ENCODE measurements at regions not wholly inside any gene's neighbourhood (a gene's known extent, or its start where the extent isn't known, plus 50 kb on each side); places are given as distances from the start of the nearest gene placed in this dataset.

- no peak for DNase-seq (ENCODE audit: low read depth)
Observed at GRCh38 chr10:21172930-21173801, 276.1 kb upstream of the NEBL start.

GRCh38 chr10:21172542-21172929 lies 275.4 kb upstream of the NEBL start:
- no peak for DNase-seq (ENCODE audit: low read depth)

- no peak for DNase-seq (ENCODE audit: low read depth)
Observed at GRCh38 chr10:21171936-21172541, 274.9 kb upstream of the NEBL start.

DNA sequence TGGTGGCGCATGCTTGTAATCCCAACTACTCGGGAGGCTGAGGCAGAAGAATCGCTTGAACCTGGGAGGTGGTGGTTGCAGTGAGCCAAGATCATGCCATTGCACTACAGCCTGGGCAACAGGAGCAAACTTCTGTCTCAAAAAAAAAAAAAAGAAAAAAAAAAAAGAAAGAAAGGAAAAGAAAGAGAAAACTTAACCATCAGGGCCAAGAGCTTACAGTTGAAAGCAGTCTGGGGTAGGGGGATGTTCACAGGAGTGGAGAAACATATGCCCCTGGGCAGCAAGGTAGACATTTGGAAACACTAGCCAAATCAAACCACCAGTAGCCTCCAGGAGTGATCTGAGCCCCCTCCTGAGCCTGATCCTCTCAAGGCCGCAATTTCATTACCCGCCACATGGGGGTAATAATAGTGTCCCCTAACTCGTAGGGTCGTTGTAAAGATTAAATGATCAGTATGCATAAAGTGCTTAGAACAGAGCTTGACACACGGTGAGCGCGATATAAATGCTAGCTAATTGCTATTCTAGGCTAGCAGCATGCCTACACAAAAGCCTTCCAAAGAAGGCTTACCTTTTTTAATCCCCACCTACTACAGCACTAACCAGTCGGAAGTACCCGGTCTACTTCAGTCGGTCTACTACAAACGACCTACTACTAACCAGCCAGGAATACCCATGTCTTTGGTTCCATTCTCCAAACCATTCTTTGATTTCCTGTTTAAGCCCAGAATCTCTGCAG lies 274.3 kb upstream of the NEBL start:
- no peak for DNase-seq (ENCODE audit: low read depth)

- no peak for DNase-seq (ENCODE audit: low read depth)
Observed at GRCh38 chr10:21170216-21170615, 273.1 kb upstream of the NEBL start.

- peak; percentile 13 for DNase-seq (ENCODE audit: low read depth)
Observed at GRCh38 chr10:21169271-21169670, 272.2 kb upstream of the NEBL start.

- no peak for DNase-seq (ENCODE audit: low read depth)
Observed at GRCh38 chr10:21167288-21168010, 270.3 kb upstream of the NEBL start.

DNA sequence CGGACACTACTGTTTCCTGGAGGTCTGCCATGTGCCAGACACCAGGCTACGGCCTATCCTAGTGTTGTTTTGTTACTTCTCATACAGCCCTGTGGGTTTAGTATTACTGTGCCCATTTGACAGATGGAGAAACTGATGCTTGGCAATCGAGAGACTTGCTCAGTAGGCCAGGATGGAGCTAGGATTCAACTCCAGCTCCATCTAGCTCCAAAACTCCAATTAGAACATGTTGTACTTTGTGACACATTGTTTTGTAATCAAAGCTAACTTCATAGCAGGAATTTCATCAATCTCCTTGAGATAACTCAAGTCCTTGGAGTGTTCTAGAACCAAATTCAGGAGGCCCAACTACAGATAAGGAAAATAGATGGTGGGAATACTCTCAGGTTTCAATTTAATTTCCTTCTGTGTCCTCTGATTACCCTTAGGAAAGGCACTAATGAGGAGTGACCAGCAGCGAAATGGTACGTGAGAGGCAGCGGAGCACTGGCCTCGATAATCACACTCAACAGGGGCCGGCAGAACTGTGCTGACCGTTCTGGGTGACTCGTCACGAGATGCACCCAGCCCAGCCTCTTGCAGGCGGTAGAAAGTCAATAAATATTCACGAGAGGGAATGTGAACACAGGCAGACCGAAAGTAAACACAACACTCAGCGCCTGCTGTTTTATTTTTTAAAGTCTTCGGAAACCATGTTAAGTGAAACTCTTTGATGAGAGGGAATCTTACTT lies 269.6 kb upstream of the NEBL start:
- no peak for DNase-seq (ENCODE audit: low read depth)

- DNase-seq (ENCODE audit: low read depth), result no peak
Observed at GRCh38 chr10:21165489-21165888, 268.4 kb upstream of the NEBL start.

DNA sequence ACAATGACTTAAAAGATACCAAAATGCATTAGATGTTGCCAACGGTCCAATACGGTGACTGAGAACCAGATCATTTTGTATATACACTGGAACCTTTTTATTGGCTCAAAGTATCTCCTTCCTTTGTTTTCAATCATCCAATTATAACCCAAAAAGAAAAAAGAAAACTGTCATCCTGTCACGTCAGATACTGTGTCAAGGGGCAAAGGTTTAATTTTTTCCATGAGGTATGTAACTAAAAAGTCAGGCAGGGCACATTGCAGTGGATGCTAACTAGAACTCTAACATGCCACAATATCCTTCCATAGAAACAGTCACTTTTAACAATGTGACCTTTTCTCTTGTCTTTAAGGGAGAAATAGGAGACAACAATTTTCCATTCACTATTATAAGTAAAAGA lies 267.6 kb upstream of the NEBL start:
- DNase-seq (ENCODE audit: low read depth), result no peak

- DNase-seq (ENCODE audit: low read depth), result no peak
Observed at GRCh38 chr10:21162948-21163347, 265.8 kb upstream of the NEBL start.

DNA sequence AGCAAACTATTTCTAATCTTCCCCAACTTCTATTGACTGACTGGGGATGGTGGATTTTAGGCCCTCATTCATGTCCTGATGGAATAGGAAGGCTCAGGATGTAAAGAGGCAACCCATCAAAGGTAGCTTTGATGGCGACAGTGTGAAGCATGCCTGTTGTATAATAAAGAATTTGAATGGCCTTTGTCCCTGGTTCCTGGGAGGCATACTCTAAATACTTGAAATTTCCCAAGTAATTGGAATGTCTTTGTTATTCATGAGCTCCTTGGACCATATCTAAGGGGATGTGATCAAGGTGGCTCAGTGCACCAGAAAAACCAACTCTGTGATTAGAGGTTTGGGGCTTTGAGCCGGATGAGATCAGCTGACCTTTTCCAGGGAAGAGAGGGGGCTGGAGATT lies 264.5 kb upstream of the NEBL start:
- no peak for DNase-seq (ENCODE audit: low read depth)

- no peak for DNase-seq (ENCODE audit: low read depth)
Observed at GRCh38 chr10:21161090-21161625, 264.0 kb upstream of the NEBL start.

DNA sequence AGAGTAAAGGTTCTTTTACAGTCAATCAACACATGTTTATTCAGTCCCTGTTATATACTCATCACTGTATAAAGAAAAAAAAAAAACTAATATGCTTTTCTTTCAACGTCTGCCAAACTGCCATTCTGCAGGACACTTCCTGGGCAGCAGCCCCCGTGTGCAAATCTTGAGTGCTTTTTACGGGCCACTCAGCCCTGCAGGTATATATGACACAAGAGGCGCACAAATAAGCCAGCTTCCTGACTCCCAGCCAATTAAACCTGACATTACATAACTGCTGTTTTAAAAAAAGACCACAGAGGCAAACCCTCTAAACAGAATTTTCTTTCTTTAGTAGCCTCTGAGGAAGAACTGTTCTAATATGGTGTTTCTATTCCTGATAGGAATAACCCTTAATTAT lies 263.0 kb upstream of the NEBL start:
- DNase-seq (ENCODE audit: low read depth), result no peak

DNA sequence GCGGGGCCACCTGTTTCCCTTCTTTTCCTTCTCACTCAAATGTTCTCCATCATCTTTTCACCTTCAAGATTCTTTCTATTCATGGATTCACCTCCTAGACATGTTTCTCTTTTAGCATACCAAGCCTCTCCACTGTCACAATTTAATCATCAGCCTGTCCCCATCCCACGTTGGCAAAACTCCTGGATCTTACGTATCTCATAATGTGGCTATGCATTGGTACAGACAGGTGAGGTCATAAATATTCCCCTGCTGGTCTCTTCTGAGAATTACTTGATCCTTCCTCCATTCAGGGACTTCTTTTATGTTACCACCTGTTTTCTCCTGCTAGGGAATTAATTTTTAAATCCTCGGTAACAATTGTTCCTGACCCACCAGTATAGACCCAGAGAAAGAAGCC lies 262.6 kb upstream of the NEBL start:
- DNase-seq (ENCODE audit: low read depth), result no peak

DNA sequence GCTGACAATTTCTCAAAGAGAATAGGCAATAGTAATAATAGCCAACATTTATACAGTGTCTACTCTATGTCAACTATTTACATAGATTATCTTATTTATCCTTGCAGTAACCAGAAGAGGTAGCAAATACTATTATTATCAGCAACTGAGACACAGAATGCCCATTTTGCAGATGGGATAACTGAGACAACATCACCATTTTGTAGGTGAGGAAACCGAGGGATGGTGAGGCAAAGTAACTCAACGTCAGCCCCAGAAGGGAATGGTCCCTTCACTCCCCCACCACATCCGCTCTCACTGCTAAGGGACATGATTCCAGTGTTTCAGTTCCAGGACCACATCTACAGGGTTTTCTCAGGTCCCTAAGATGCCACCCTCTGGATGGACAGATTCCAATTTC lies 261.2 kb upstream of the NEBL start:
- DNase-seq (ENCODE audit: low read depth), result no peak

GRCh38 chr10:21157664-21158063 lies 260.6 kb upstream of the NEBL start:
- DNase-seq (ENCODE audit: low read depth), result no peak

- DNase-seq (ENCODE audit: low read depth), result no peak
Observed at GRCh38 chr10:21150166-21150565, 253.1 kb upstream of the NEBL start.

- no peak for DNase-seq (ENCODE audit: low read depth)
Observed at GRCh38 chr10:21146436-21146789, 249.3 kb upstream of the NEBL start.

DNA sequence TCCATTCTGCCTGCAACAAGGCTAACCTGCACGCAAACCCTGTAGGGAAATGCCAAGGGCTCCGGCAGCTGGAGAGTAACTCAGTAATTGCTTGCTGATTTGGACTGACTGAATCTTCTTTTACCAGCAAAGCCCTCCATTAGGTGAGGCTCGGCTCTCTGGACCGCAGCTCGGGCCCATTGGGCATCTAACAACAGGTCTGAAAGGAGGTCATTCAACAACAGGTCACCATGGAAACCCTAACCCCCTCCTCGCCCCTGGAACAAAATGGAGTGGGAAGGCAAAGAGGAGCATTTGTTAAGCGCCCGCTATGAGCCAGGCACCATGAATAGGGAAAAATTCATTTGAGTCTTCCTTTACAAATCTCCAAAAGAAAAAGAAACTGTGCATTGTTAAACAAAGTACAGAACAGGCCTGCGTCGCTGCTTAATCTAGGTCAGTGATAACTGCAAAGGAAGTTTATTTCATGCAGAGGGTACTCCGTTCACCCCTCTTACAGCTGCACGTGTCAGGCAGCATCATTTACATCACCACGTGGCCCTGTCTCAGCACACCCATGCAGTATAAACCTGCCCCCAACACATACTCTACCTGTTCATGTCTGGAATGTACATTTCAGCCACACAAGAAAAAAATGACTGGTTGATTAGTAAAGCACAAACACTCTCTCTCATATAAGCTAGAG lies 248.8 kb upstream of the NEBL start:
- DNase-seq (ENCODE audit: low read depth), result no peak

DNA sequence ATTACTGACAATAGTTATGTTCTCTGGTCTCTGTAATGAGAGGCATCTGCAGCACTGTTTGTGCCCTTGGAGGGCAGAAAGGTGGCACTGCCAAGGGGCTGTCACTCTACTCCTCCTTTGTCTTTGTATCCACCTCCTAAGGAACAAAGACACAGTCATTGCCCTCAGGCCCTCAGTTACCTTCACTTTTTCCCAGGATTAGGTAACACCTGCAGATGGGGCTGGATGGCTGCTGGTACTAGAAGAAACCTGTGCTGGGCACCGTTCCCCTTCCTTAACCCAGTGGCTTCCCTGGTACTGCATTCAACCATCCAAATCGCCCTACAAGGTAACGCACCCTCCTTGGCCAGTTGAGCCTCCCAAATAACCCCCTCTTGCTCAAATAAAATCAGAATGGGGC lies 246.9 kb upstream of the NEBL start:
- DNase-seq (ENCODE audit: low read depth), result no peak
